GM12891 (cell line): ENCODE measurements at regions not wholly inside any gene's neighbourhood (a gene's known extent, or its start where the extent isn't known, plus 50 kb on each side); places are given as distances from the start of the nearest gene placed in this dataset.

Experiments
- DNase-seq: peaks from one replicate; pipeline ENCODE4 v3.0.0; 2011; ENCODE audit warnings: low spot score; ENCODE audit not compliant: insufficient read length
- FAIRE-seq: peaks from 2 replicates; lab custom pipeline; 2011; peaks lifted over from hg19 to GRCh38; lab: Jason Lieb, UNC
- PAX5 ChIP-seq: IDR thresholded peaks from 2 replicates; pipeline ENCODE4 v1.6.1; 2011; ENCODE audit warnings: low read length, moderate library complexity, mild to moderate bottlenecking; ENCODE audit not compliant: insufficient read depth, severe bottlenecking
- POLR2A ChIP-seq: IDR thresholded peaks from 2 replicates; pipeline ENCODE4 v1.6.1; 2011; ENCODE audit warnings: low read depth, low read length, control low read depth
- POLR2AphosphoS5 ChIP-seq: IDR thresholded peaks from 2 replicates; pipeline ENCODE4 v1.6.1; 2011; ENCODE audit warnings: low read depth, low read length, control low read depth
- POU2F2 ChIP-seq: IDR thresholded peaks from 2 replicates; pipeline ENCODE4 v1.6.1; 2011; ENCODE audit warnings: low read depth, mild to moderate bottlenecking, control low read depth, low read length, moderate library complexity
- SPI1 ChIP-seq: IDR thresholded peaks from 2 replicates; pipeline ENCODE4 v1.6.1; 2011; ENCODE audit warnings: low read depth, low read length, control low read depth
- TAF1 ChIP-seq: IDR thresholded peaks from 2 replicates; pipeline ENCODE4 v1.6.1; 2011; ENCODE audit warnings: low read depth, low read length, control low read depth

- TF ChIP-seq SPI1 (no peak), TAF1 (no peak)
- DNase-seq: no peak
- no peak for FAIRE-seq
Observed at GRCh38 chr6:82017288-82017687, 230.3 kb downstream of the IBTK start.

- DNase-seq (no peak), FAIRE-seq (no peak)
- no peak for TF ChIP-seq PAX5
- no peak for TF ChIP-seq TAF1
- no peak for TF ChIP-seq POLR2A
Observed at GRCh38 chr6:82015526-82015925, 232.0 kb downstream of the IBTK start.

GRCh38 chr6:82015043-82015442 lies 232.5 kb downstream of the IBTK start:
- TF ChIP-seq SPI1 (no peak), TAF1 (no peak), POLR2A (no peak), PAX5 (no peak), POLR2AphosphoS5 (no peak), POU2F2 (no peak)
- FAIRE-seq (no peak), DNase-seq (no peak)

- FAIRE-seq (no peak), DNase-seq (no peak)
- TF ChIP-seq POLR2AphosphoS5 (no peak), POLR2A (no peak), TAF1 (no peak), PAX5 (no peak), POU2F2 (no peak), SPI1 (no peak)
Observed at GRCh38 chr6:82013561-82014530, 233.7 kb downstream of the IBTK start.

GRCh38 chr6:82006027-82006738 lies 241.4 kb downstream of the IBTK start:
- TF ChIP-seq POLR2AphosphoS5 (no peak), POLR2A (no peak)
- FAIRE-seq (peak; percentile 20), DNase-seq (no peak)

- DNase-seq: no peak
- no peak for FAIRE-seq
- TF ChIP-seq POLR2A: no peak
- TF ChIP-seq SPI1: no peak
- TF ChIP-seq PAX5: no peak
- TF ChIP-seq TAF1: no peak
- no peak for TF ChIP-seq POU2F2
- no peak for TF ChIP-seq POLR2AphosphoS5
Observed at GRCh38 chr6:82000551-82000950, 247.0 kb downstream of the IBTK start.

GRCh38 chr6:81999826-82000225 lies 247.3 kb upstream of the TENT5A start:
- DNase-seq: no peak
- no peak for FAIRE-seq
- TF ChIP-seq POLR2A (no peak), TAF1 (no peak), SPI1 (no peak), POU2F2 (no peak), POLR2AphosphoS5 (no peak), PAX5 (no peak)

- FAIRE-seq (no peak), DNase-seq (no peak)
- TF ChIP-seq PAX5 (no peak), POU2F2 (no peak), TAF1 (no peak), POLR2A (no peak), POLR2AphosphoS5 (no peak), SPI1 (no peak)
Observed at GRCh38 chr6:81999270-81999669, 246.8 kb upstream of the TENT5A start.

GRCh38 chr6:81998432-81998831 lies 246.0 kb upstream of the TENT5A start:
- FAIRE-seq (no peak), DNase-seq (no peak)
- no peak for TF ChIP-seq POLR2A
- TF ChIP-seq POU2F2: no peak
- no peak for TF ChIP-seq SPI1
- TF ChIP-seq TAF1: no peak
- TF ChIP-seq PAX5: no peak
- TF ChIP-seq POLR2AphosphoS5: no peak
